ENCODE measurements at regions not wholly inside any gene's neighbourhood (a gene's known extent, or its start where the extent isn't known, plus 50 kb on each side); places are given as distances from the start of the nearest gene placed in this dataset.

DNA sequence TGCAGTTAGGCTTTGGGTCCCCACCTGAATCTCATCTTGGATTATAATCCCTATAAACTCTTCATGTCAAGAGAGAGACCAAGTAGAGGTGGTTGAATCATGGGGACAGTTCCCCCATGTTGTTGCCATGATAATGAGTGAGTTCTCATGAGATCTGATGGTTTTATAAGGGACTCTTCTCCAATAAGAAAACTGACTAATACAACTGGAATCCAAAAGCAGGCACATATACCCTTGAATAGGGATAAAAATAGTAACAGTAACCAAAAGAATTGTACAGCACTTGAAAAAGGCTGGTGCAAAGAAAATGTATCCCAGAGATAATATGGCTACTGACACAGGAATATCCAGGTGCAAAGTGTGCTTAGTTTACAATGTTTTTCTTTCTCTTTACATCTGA, 351.5 kb upstream of the MAD2L1 start:
- ATAC-seq (no peak), DNase-seq (ENCODE audit: low spot score) (no peak)
- no peaks in the 10 kb centered on the region for H3K4me1 Mint-ChIP-seq
- TF ChIP-seq ZNF331 (CRISPR knock-in tag; IDR thresholded peaks at IDR 0.05; ENCODE audit: low read depth) (no peak), CTCF (conservative IDR thresholded peaks at IDR 0.05; ENCODE audit: low read depth in 2 of 2) (no peak), ZNF114 (CRISPR knock-in tag; IDR thresholded peaks at IDR 0.05) (no peak), STAT1 (IDR thresholded peaks at IDR 0.05; ENCODE audit: unreplicated experiment) (no peak), ETS1 (IDR thresholded peaks at IDR 0.05) (no peak), EZH2phosphoT487 (IDR thresholded peaks at IDR 0.05; ENCODE audit: unreplicated experiment) (no peak), POLR2AphosphoS5 (IDR thresholded peaks at IDR 0.05; ENCODE audit: low read depth) (no peak), JUNB (IDR thresholded peaks at IDR 0.05; ENCODE audit: unreplicated experiment) (no peak), CREB1 (CRISPR knock-in tag; IDR thresholded peaks at IDR 0.05; ENCODE audit: low read depth) (no peak), EZH2 (IDR thresholded peaks at IDR 0.05; ENCODE audit: low read depth, unreplicated experiment) (no peak), NANOG (IDR thresholded peaks at IDR 0.05; ENCODE audit: borderline replicate concordance) (no peak)
- TF ChIP-seq, protein P1, sequence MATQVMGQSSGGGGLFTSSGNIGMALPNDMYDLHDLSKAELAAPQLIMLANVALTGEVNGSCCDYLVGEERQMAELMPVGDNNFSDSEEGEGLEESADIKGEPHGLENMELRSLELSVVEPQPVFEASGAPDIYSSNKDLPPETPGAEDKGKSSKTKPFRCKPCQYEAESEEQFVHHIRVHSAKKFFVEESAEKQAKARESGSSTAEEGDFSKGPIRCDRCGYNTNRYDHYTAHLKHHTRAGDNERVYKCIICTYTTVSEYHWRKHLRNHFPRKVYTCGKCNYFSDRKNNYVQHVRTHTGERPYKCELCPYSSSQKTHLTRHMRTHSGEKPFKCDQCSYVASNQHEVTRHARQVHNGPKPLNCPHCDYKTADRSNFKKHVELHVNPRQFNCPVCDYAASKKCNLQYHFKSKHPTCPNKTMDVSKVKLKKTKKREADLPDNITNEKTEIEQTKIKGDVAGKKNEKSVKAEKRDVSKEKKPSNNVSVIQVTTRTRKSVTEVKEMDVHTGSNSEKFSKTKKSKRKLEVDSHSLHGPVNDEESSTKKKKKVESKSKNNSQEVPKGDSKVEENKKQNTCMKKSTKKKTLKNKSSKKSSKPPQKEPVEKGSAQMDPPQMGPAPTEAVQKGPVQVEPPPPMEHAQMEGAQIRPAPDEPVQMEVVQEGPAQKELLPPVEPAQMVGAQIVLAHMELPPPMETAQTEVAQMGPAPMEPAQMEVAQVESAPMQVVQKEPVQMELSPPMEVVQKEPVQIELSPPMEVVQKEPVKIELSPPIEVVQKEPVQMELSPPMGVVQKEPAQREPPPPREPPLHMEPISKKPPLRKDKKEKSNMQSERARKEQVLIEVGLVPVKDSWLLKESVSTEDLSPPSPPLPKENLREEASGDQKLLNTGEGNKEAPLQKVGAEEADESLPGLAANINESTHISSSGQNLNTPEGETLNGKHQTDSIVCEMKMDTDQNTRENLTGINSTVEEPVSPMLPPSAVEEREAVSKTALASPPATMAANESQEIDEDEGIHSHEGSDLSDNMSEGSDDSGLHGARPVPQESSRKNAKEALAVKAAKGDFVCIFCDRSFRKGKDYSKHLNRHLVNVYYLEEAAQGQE (IDR thresholded peaks at IDR 0.05; ENCODE audit: unreplicated experiment), result no peak
- TF ChIP-seq, protein P2, sequence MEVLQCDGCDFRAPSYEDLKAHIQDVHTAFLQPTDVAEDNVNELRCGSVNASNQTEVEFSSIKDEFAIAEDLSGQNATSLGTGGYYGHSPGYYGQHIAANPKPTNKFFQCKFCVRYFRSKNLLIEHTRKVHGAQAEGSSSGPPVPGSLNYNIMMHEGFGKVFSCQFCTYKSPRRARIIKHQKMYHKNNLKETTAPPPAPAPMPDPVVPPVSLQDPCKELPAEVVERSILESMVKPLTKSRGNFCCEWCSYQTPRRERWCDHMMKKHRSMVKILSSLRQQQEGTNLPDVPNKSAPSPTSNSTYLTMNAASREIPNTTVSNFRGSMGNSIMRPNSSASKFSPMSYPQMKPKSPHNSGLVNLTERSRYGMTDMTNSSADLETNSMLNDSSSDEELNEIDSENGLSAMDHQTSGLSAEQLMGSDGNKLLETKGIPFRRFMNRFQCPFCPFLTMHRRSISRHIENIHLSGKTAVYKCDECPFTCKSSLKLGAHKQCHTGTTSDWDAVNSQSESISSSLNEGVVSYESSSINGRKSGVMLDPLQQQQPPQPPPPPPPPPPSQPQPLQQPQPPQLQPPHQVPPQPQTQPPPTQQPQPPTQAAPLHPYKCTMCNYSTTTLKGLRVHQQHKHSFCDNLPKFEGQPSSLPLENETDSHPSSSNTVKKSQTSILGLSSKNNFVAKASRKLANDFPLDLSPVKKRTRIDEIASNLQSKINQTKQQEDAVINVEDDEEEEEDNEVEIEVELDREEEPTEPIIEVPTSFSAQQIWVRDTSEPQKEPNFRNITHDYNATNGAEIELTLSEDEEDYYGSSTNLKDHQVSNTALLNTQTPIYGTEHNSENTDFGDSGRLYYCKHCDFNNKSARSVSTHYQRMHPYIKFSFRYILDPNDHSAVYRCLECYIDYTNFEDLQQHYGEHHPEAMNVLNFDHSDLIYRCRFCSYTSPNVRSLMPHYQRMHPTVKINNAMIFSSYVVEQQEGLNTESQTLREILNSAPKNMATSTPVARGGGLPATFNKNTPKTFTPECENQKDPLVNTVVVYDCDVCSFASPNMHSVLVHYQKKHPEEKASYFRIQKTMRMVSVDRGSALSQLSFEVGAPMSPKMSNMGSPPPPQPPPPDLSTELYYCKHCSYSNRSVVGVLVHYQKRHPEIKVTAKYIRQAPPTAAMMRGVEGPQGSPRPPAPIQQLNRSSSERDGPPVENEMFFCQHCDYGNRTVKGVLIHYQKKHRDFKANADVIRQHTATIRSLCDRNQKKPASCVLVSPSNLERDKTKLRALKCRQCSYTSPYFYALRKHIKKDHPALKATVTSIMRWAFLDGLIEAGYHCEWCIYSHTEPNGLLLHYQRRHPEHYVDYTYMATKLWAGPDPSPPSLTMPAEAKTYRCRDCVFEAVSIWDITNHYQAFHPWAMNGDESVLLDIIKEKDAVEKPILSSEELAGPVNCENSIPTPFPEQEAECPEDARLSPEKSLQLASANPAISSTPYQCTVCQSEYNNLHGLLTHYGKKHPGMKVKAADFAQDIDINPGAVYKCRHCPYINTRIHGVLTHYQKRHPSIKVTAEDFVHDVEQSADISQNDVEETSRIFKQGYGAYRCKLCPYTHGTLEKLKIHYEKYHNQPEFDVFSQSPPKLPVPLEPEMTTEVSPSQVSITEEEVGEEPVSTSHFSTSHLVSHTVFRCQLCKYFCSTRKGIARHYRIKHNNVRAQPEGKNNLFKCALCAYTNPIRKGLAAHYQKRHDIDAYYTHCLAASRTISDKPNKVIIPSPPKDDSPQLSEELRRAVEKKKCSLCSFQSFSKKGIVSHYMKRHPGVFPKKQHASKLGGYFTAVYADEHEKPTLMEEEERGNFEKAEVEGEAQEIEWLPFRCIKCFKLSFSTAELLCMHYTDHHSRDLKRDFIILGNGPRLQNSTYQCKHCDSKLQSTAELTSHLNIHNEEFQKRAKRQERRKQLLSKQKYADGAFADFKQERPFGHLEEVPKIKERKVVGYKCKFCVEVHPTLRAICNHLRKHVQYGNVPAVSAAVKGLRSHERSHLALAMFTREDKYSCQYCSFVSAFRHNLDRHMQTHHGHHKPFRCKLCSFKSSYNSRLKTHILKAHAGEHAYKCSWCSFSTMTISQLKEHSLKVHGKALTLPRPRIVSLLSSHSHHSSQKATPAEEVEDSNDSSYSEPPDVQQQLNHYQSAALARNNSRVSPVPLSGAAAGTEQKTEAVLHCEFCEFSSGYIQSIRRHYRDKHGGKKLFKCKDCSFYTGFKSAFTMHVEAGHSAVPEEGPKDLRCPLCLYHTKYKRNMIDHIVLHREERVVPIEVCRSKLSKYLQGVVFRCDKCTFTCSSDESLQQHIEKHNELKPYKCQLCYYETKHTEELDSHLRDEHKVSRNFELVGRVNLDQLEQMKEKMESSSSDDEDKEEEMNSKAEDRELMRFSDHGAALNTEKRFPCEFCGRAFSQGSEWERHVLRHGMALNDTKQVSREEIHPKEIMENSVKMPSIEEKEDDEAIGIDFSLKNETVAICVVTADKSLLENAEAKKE (CRISPR knock-in tag; IDR thresholded peaks at IDR 0.05), result no peak
- no peaks in the 10 kb centered on the region for H3K36me3 ChIP-seq (ENCODE audit: insufficient read depth)
- no peak overlapping the region for H3K4me2 ChIP-seq
- H3K4me3 Mint-ChIP-seq, result no peak overlapping the region
- H2AFZ ChIP-seq, result no peak overlapping the region
- no peaks in the 10 kb centered on the region for H3K79me2 ChIP-seq (replicated peaks; ENCODE audit: insufficient read depth)
- H3K9me3 Mint-ChIP-seq, result peaks cover 16% of the 10 kb centered on the region
- H3K27me3 Mint-ChIP-seq (ENCODE audit: insufficient read depth, low read depth, poor library complexity), result no peaks in the 10 kb centered on the region
- H3F3A ChIP-seq (replicated peaks; ENCODE audit: low read depth), result no peaks in the 10 kb centered on the region
- no peaks in the 10 kb centered on the region; the same call in 1 of the 2 replicates for H3K9me2 ChIP-seq (ENCODE audit: insufficient read depth)
- no peak overlapping the region for H3K27ac Mint-ChIP-seq
- peaks cover 3% of the 10 kb centered on the region; the same call in 1 of the 3 replicates for H3K36me3 Mint-ChIP-seq (ENCODE audit: low read depth)
- no peaks in the 10 kb centered on the region for H3K4me1 ChIP-seq (ENCODE audit: insufficient read depth)
- H4K20me1 ChIP-seq (replicated peaks; ENCODE audit: insufficient read depth), result no peaks in the 10 kb centered on the region
- H3K27ac ChIP-seq (ENCODE audit: low read depth), result no peak overlapping the region
- no peak overlapping the region for H3K4me3 ChIP-seq
- no peaks in the 10 kb centered on the region for H3K27me3 ChIP-seq (ENCODE audit: insufficient read depth)
